Activated naive CD4-positive, alpha-beta T cell treated with anti-CD3 and anti-CD28 coated beads, Interleukin-2, amount 10 ng/mL, durations not matched to agents 7 days and 5 days (primary cell): ENCODE measurements at regions not wholly inside any gene's neighbourhood (a gene's known extent, or its start where the extent isn't known, plus 50 kb on each side); places are given as distances from the start of the nearest gene placed in this dataset.
"Not testable (repeated sequence)": the region's sequence is repeated elsewhere in the genome, so short reads cannot be mapped to it uniquely, and the experiment has no call there.

Experiments
- CTCF ChIA-PET: fragments of 350-600 bp; sonication (Branson Sonifier 250); formaldehyde crosslinking; loops from one replicate; lab custom pipeline; 2021; ENCODE audit warnings: antibody characterized with exemption; lab: Charles Lee
- DNase-seq: peaks from one replicate; pipeline ENCODE4 v3.0.0-alpha.2; 2020
- H3K27ac Mint-ChIP-seq: one replicate; pipeline ENCODE4 v1.8.0; 2021; ENCODE audit warnings: mild to moderate bottlenecking, moderate library complexity, mixed read lengths
- H3K27me3 Mint-ChIP-seq: one replicate; pipeline ENCODE4 v1.8.0; 2021; ENCODE audit warnings: mild to moderate bottlenecking, mixed read lengths
- H3K36me3 Mint-ChIP-seq: one replicate; pipeline ENCODE4 v1.8.0; 2021; ENCODE audit warnings: mixed read lengths
- H3K4me1 Mint-ChIP-seq: one replicate; pipeline ENCODE4 v1.8.0; 2021; ENCODE audit warnings: mixed read lengths
- H3K4me3 Mint-ChIP-seq: one replicate; pipeline ENCODE4 v1.8.0; 2021; ENCODE audit warnings: mild to moderate bottlenecking, moderate library complexity, mixed read lengths
- H3K9me3 Mint-ChIP-seq: one replicate; pipeline ENCODE4 v1.8.0; 2021; ENCODE audit warnings: mixed read lengths

GRCh38 chr5:158590746-158591300 is 508.9 kb downstream of the EBF1 start:
- no peak overlapping the region for H3K27ac Mint-ChIP-seq
- no peaks in the 10 kb centered on the region for H3K4me1 Mint-ChIP-seq
- H3K4me3 Mint-ChIP-seq = no peak overlapping the region
- H3K27me3 Mint-ChIP-seq = no peaks in the 10 kb centered on the region
- no peaks in the 10 kb centered on the region for H3K9me3 Mint-ChIP-seq
- CTCF ChIA-PET = no interaction called here
- no peaks in the 10 kb centered on the region for H3K36me3 Mint-ChIP-seq
- no peak for DNase-seq

- H3K4me1 Mint-ChIP-seq = no peaks in the 10 kb centered on the region
- H3K36me3 Mint-ChIP-seq = no peaks in the 10 kb centered on the region
- CTCF ChIA-PET = no interaction called here
- no peaks in the 10 kb centered on the region for H3K9me3 Mint-ChIP-seq
- H3K27ac Mint-ChIP-seq = no peak overlapping the region
- DNase-seq = no peak
- no peak overlapping the region for H3K4me3 Mint-ChIP-seq
- H3K27me3 Mint-ChIP-seq = no peaks in the 10 kb centered on the region
Observed at GRCh38 chr5:158589939-158590338, 509.8 kb downstream of the EBF1 start.

- Mint-ChIP-seq H3K36me3 (no peaks in the 10 kb centered on the region), H3K27ac (no peak overlapping the region)
Observed at GRCh38 chr5:158588617-158589016, 511.1 kb downstream of the EBF1 start.

GRCh38 chr5:158586054-158586453 is 513.7 kb downstream of the EBF1 start:
- CTCF ChIA-PET = no interaction called here

More at GRCh38 chr5:158588617-158589016, 511.1 kb downstream of the EBF1 start:
- no peaks in the 10 kb centered on the region for H3K9me3 Mint-ChIP-seq
- H3K27me3 Mint-ChIP-seq = no peaks in the 10 kb centered on the region
- no peaks in the 10 kb centered on the region for H3K4me1 Mint-ChIP-seq
- CTCF ChIA-PET = no interaction called here
- no peak overlapping the region for H3K4me3 Mint-ChIP-seq
- no peak for DNase-seq

GRCh38 chr5:158582669-158583068 is 517.0 kb downstream of the EBF1 start:
- H3K27me3 Mint-ChIP-seq, H3K27ac Mint-ChIP-seq, DNase-seq, H3K36me3 Mint-ChIP-seq, CTCF ChIA-PET, H3K4me1 Mint-ChIP-seq, H3K4me3 Mint-ChIP-seq, H3K9me3 Mint-ChIP-seq: not testable (repeated sequence)

More at GRCh38 chr5:158586054-158586453, 513.7 kb downstream of the EBF1 start:
- Mint-ChIP-seq H3K4me3 (no peak overlapping the region), H3K36me3 (no peaks in the 10 kb centered on the region), H3K4me1 (no peaks in the 10 kb centered on the region), H3K27ac (no peak overlapping the region), H3K9me3 (peaks cover 2% of the 10 kb centered on the region), H3K27me3 (no peaks in the 10 kb centered on the region)
- no peak for DNase-seq

- Mint-ChIP-seq H3K4me1 (no peaks in the 10 kb centered on the region), H3K27ac (no peak overlapping the region), H3K36me3 (no peaks in the 10 kb centered on the region), H3K9me3 (no peaks in the 10 kb centered on the region), H3K4me3 (no peak overlapping the region), H3K27me3 (no peaks in the 10 kb centered on the region)
- no peak for DNase-seq
- CTCF ChIA-PET = no interaction called here
Observed at GRCh38 chr5:158573829-158574228, 525.9 kb downstream of the EBF1 start.

GRCh38 chr5:158570502-158570901 is 529.2 kb downstream of the EBF1 start:
- Mint-ChIP-seq H3K4me3 (no peak overlapping the region), H3K27ac (no peak overlapping the region), H3K9me3 (peaks cover 2% of the 10 kb centered on the region), H3K4me1 (no peaks in the 10 kb centered on the region), H3K27me3 (no peaks in the 10 kb centered on the region), H3K36me3 (no peaks in the 10 kb centered on the region)
- CTCF ChIA-PET = no interaction called here
- no peak for DNase-seq

GRCh38 chr5:158569534-158569933 is 530.2 kb downstream of the EBF1 start:
- Mint-ChIP-seq H3K9me3 (peaks cover 2% of the 10 kb centered on the region), H3K4me3 (no peak overlapping the region), H3K27ac (no peak overlapping the region), H3K4me1 (no peaks in the 10 kb centered on the region), H3K36me3 (no peaks in the 10 kb centered on the region), H3K27me3 (no peaks in the 10 kb centered on the region)
- CTCF ChIA-PET = no interaction called here
- no peak for DNase-seq

GRCh38 chr5:158565017-158565789 is 534.5 kb downstream of the EBF1 start:
- no peak for DNase-seq
- no peaks in the 10 kb centered on the region for H3K36me3 Mint-ChIP-seq
- H3K9me3 Mint-ChIP-seq = peaks cover 2% of the 10 kb centered on the region
- no peak overlapping the region for H3K27ac Mint-ChIP-seq
- no peak overlapping the region for H3K4me3 Mint-ChIP-seq
- no peaks in the 10 kb centered on the region for H3K4me1 Mint-ChIP-seq
- H3K27me3 Mint-ChIP-seq = no peaks in the 10 kb centered on the region
- CTCF ChIA-PET = no interaction called here

GRCh38 chr5:158563760-158564390 is 535.8 kb downstream of the EBF1 start:
- Mint-ChIP-seq H3K27me3 (no peaks in the 10 kb centered on the region), H3K27ac (no peak overlapping the region), H3K4me3 (no peak overlapping the region), H3K9me3 (peaks cover 2% of the 10 kb centered on the region), H3K4me1 (no peaks in the 10 kb centered on the region), H3K36me3 (no peaks in the 10 kb centered on the region)
- DNase-seq = no peak
- CTCF ChIA-PET = no interaction called here

GRCh38 chr5:158561562-158562190 is 538.0 kb downstream of the EBF1 start:
- H3K27ac Mint-ChIP-seq = no peak overlapping the region
- H3K36me3 Mint-ChIP-seq = no peaks in the 10 kb centered on the region
- CTCF ChIA-PET = no interaction called here
- no peaks in the 10 kb centered on the region for H3K4me1 Mint-ChIP-seq
- H3K27me3 Mint-ChIP-seq = no peaks in the 10 kb centered on the region
- no peaks in the 10 kb centered on the region for H3K9me3 Mint-ChIP-seq
- no peak overlapping the region for H3K4me3 Mint-ChIP-seq
- DNase-seq = no peak

GRCh38 chr5:158560170-158560569 is 539.5 kb downstream of the EBF1 start:
- CTCF ChIA-PET = no interaction called here
- H3K4me3 Mint-ChIP-seq = no peak overlapping the region
- H3K36me3 Mint-ChIP-seq = no peaks in the 10 kb centered on the region
- H3K4me1 Mint-ChIP-seq = no peaks in the 10 kb centered on the region
- no peak for DNase-seq
- H3K9me3 Mint-ChIP-seq = no peaks in the 10 kb centered on the region
- H3K27me3 Mint-ChIP-seq = no peaks in the 10 kb centered on the region
- no peak overlapping the region for H3K27ac Mint-ChIP-seq

GRCh38 chr5:158559643-158560042 is 540.1 kb downstream of the EBF1 start:
- CTCF ChIA-PET = no interaction called here
- no peak overlapping the region for H3K27ac Mint-ChIP-seq
- H3K9me3 Mint-ChIP-seq = no peaks in the 10 kb centered on the region
- H3K4me3 Mint-ChIP-seq = no peak overlapping the region
- DNase-seq = no peak
- no peaks in the 10 kb centered on the region for H3K36me3 Mint-ChIP-seq
- no peaks in the 10 kb centered on the region for H3K27me3 Mint-ChIP-seq
- H3K4me1 Mint-ChIP-seq = no peaks in the 10 kb centered on the region

- H3K27me3 Mint-ChIP-seq = no peaks in the 10 kb centered on the region
- no peaks in the 10 kb centered on the region for H3K36me3 Mint-ChIP-seq
- no peak overlapping the region for H3K27ac Mint-ChIP-seq
- H3K4me1 Mint-ChIP-seq = no peaks in the 10 kb centered on the region
- DNase-seq = no peak
- H3K4me3 Mint-ChIP-seq = no peak overlapping the region
- CTCF ChIA-PET = no interaction called here
- H3K9me3 Mint-ChIP-seq = no peaks in the 10 kb centered on the region
Observed at GRCh38 chr5:158559066-158559465, 540.6 kb downstream of the EBF1 start.
